ENCODE measurements at regions not wholly inside any gene's neighbourhood (a gene's known extent, or its start where the extent isn't known, plus 50 kb on each side); places are given as distances from the start of the nearest gene placed in this dataset.

DNA sequence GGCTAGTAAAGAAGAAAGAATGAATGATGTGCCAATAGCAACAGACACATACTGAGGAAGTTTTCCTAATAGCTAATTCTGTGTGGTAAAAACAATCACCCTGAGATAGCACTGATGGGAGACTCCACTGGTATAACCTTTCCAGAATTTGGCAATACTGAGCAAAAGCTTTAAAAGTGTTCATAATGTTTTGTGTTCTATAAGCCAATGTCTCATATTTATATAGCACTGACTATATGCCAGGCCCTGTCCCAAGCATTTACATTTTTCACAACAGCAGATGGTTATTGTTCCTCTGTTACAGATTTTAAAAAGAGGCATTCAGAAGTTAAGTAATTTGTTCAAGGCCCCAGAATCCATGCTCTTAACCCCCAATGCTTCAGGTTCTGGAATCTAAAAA is 108.0 kb upstream of the DST start:
- no peaks in the 10 kb centered on the region for H3K36me3 Mint-ChIP-seq (ENCODE audit: low read depth)
- no peaks in the 10 kb centered on the region for H3K27me3 Mint-ChIP-seq
- ATAC-seq (ENCODE audit: poor library complexity) (no peak), DNase-seq (no peak)
- Histone ChIP-seq H3K4me1 (ENCODE audit: insufficient read depth, low read length) (no peaks in the 10 kb centered on the region), H3K9me3 (ENCODE audit: control insufficient read depth in 1 of 2, insufficient read depth in 1 of 2, low read length in 2 of 2) (no peaks in the 10 kb centered on the region), H3K4me3 (ENCODE audit: low read length) (no peak overlapping the region), H3K27ac (ENCODE audit: low read depth in 1 of 2, low read length in 2 of 2) (no peak overlapping the region), H3K36me3 (ENCODE audit: insufficient read depth, low read length) (no peaks in the 10 kb centered on the region), H3K27me3 (ENCODE audit: control insufficient read depth in 1 of 2, insufficient read depth in 2 of 2, low read length in 2 of 2) (no peaks in the 10 kb centered on the region)
- ChIA-PET POLR2A (no interaction called here), CTCF (no interaction called here)
- intact Hi-C loops (cut with DNase I, micrococcal nuclease): no loop called here
- H3K27ac Mint-ChIP-seq: no peak overlapping the region
- H3K4me1 Mint-ChIP-seq (ENCODE audit: low read depth): no peaks in the 10 kb centered on the region
- no peaks in the 10 kb centered on the region for H3K9me3 Mint-ChIP-seq
- no peak overlapping the region for H3K4me3 Mint-ChIP-seq
- TF ChIP-seq, protein P1, sequence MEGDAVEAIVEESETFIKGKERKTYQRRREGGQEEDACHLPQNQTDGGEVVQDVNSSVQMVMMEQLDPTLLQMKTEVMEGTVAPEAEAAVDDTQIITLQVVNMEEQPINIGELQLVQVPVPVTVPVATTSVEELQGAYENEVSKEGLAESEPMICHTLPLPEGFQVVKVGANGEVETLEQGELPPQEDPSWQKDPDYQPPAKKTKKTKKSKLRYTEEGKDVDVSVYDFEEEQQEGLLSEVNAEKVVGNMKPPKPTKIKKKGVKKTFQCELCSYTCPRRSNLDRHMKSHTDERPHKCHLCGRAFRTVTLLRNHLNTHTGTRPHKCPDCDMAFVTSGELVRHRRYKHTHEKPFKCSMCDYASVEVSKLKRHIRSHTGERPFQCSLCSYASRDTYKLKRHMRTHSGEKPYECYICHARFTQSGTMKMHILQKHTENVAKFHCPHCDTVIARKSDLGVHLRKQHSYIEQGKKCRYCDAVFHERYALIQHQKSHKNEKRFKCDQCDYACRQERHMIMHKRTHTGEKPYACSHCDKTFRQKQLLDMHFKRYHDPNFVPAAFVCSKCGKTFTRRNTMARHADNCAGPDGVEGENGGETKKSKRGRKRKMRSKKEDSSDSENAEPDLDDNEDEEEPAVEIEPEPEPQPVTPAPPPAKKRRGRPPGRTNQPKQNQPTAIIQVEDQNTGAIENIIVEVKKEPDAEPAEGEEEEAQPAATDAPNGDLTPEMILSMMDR (IDR thresholded peaks at IDR 0.05): no peak

DNA sequence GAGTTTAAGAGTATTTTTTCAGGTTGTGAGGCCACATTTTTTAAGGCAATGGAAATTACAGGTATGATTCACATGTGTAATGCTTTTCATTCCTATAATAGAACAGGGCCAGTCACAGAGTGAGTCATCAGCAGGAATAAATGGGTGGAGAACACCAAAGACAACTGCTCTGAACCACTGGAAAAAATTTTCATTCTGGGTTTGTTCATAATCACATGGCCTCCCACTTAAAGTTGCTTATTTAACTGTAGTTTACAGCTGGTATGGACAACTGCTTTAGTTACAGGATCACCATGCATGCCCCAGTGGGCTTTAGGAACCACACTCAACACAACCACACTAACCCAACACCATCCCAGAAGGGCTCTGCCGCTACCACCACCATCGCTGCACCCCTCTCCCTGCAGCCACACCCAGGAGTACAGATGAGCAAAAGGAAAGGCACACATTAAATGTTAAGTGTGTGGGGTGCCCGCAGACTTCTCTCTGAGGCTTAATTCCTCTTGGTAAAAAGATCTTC is 107.0 kb upstream of the DST start:
- H3K9me3 ChIP-seq (ENCODE audit: control insufficient read depth in 1 of 2, insufficient read depth in 1 of 2, low read length in 2 of 2): no peaks in the 10 kb centered on the region
- TF ChIP-seq, protein P1 (IDR thresholded peaks at IDR 0.05): no peak
- POLR2A ChIA-PET: no interaction called here
- Mint-ChIP-seq H3K27ac (no peak overlapping the region), H3K9me3 (no peaks in the 10 kb centered on the region), H3K27me3 (no peaks in the 10 kb centered on the region), H3K4me1 (ENCODE audit: low read depth) (no peaks in the 10 kb centered on the region), H3K36me3 (ENCODE audit: low read depth) (no peaks in the 10 kb centered on the region), H3K4me3 (no peak overlapping the region)
- intact Hi-C loops (cut with DNase I, micrococcal nuclease): no loop called here
- CTCF ChIA-PET: no interaction called here
- H3K27ac ChIP-seq (ENCODE audit: low read depth in 1 of 2, low read length in 2 of 2): no peak overlapping the region
- H3K4me3 ChIP-seq (ENCODE audit: low read length): no peak overlapping the region
- no peaks in the 10 kb centered on the region for H3K27me3 ChIP-seq (ENCODE audit: control insufficient read depth in 1 of 2, insufficient read depth in 2 of 2, low read length in 2 of 2)
- ATAC-seq (ENCODE audit: poor library complexity) (no peak), DNase-seq (no peak)
- no peaks in the 10 kb centered on the region for H3K4me1 ChIP-seq (ENCODE audit: insufficient read depth, low read length)
- no peaks in the 10 kb centered on the region for H3K36me3 ChIP-seq (ENCODE audit: insufficient read depth, low read length)

DNA sequence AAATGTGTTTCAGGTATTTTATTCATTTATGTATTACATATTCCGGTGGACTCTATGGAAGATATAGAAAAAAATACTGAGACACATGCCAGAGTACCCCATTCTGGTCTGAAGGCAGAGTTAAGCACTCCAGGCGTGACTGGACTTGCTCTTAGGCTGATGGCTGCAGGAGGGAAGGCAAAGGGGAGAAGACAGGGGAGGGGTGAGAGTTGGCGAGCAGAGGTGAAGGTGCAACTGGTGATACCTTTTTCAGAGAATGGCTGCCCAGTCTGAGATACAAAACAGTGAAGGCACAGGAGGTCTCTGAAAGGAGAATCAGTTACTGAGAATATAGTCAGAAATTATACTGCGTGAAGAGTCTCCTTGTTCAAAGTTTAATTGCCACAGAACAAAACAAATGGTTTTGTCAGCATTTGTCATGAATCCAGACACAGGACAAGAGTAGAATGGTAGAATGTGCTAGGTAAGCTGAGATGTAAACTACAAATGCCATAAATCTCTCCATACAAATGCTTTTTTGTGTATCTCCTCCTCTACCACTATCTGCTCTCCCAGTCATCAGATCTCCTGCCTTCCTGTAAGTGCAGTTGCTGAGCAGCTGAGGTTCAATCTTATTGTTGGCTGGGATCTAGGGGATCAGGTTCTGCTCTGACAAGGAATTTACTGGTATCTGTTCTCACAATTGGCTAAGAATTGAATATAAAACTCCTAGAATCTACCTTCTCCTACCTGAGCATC is 104.2 kb upstream of the DST start:
- POLR2A ChIA-PET: no interaction called here
- Mint-ChIP-seq H3K27ac (no peak overlapping the region), H3K4me1 (ENCODE audit: low read depth) (no peaks in the 10 kb centered on the region), H3K27me3 (peaks cover 4% of the 10 kb centered on the region), H3K36me3 (ENCODE audit: low read depth) (no peaks in the 10 kb centered on the region), H3K9me3 (no peaks in the 10 kb centered on the region), H3K4me3 (no peak overlapping the region)
- Histone ChIP-seq H3K27me3 (ENCODE audit: control insufficient read depth in 1 of 2, insufficient read depth in 2 of 2, low read length in 2 of 2) (no peaks in the 10 kb centered on the region), H3K36me3 (ENCODE audit: insufficient read depth, low read length) (no peaks in the 10 kb centered on the region), H3K9me3 (ENCODE audit: control insufficient read depth in 1 of 2, insufficient read depth in 1 of 2, low read length in 2 of 2) (no peaks in the 10 kb centered on the region), H3K4me1 (ENCODE audit: insufficient read depth, low read length) (no peaks in the 10 kb centered on the region), H3K4me3 (ENCODE audit: low read length) (no peak overlapping the region), H3K27ac (ENCODE audit: low read depth in 1 of 2, low read length in 2 of 2) (no peak overlapping the region)
- intact Hi-C loops (cut with DNase I, micrococcal nuclease): no loop called here
- no peak for DNase-seq
- ATAC-seq (ENCODE audit: poor library complexity): no peak
- TF ChIP-seq, protein P1 (IDR thresholded peaks at IDR 0.05): no peak
- CTCF ChIA-PET: no interaction called here
